ENCODE measurements at regions not wholly inside any gene's neighbourhood (a gene's known extent, or its start where the extent isn't known, plus 50 kb on each side); places are given as distances from the start of the nearest gene placed in this dataset.
"Not testable (repeated sequence)": the region's sequence is repeated elsewhere in the genome, so short reads cannot be mapped to it uniquely, and the experiment has no call there.

DNA sequence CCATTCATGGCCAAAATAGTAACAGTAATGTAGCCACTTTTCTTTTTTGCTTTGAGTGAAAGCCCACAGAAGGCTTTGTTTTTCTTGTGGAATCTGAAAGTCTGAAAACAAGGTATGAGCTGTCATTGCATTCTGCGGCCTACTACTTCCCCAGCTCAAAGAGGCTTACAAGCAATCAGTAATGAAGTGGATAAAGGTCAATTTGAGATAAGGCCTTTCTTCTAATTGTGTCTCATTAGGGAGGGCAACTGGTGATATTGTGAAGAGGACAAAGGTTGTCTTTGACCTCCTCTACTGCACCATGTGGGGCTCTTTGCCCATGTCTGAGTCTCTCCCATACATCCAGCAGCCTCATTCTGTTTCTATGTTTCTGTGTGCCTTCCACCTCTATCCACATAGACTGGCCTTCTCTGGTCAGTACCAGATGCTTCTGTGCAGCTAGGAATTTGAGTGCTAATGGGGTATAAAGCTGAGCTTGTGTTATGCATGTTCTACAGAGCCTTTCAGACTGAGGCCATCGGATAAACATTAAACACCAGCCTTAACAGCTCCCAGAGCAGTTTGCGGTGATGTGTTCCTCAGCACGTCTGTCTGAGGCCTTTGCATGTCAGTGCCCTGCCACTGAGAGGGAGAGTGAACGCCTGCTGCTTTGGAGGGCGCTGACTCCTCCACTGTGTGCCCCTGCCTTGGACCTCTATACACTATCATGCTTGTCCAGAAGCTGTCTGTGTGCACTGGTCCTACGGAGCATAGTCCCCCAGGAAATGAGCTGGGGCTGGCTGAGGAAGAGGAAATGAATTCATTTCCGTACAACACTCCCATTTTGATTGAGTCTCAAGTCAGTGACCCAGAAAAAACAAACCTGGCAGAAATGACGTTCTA lies 80.2 kb downstream of the SH2D1A start:
- no peak for FAIRE-seq

GRCh38 chrX:124433186-124433585 lies 86.8 kb downstream of the SH2D1A start:
- TF ChIP-seq POLR2A (IDR thresholded peaks at IDR 0.05; ENCODE audit: low read depth, low read length) (no peak), POLR2AphosphoS5 (IDR thresholded peaks at IDR 0.05; ENCODE audit: low read depth, low read length) (no peak), TAF1 (IDR thresholded peaks at IDR 0.05; ENCODE audit: borderline replicate concordance, low read depth, low read length) (no peak)
- DNase-seq (ENCODE audit: insufficient read length) (no peak), FAIRE-seq (no peak)

More for the DNA sequence above, 80.2 kb downstream of the SH2D1A start:
- no peak for TF ChIP-seq POLR2AphosphoS5 (IDR thresholded peaks at IDR 0.05; ENCODE audit: low read depth, low read length)
- TF ChIP-seq POLR2A (IDR thresholded peaks at IDR 0.05; ENCODE audit: low read depth, low read length): no peak
- no peak for TF ChIP-seq TAF1 (IDR thresholded peaks at IDR 0.05; ENCODE audit: borderline replicate concordance, low read depth, low read length)
- no peak for DNase-seq (ENCODE audit: insufficient read length)

- DNase-seq (ENCODE audit: insufficient read length) (no peak), FAIRE-seq (no peak)
- TF ChIP-seq POLR2AphosphoS5 (IDR thresholded peaks at IDR 0.05; ENCODE audit: low read depth, low read length) (no peak), POLR2A (IDR thresholded peaks at IDR 0.05; ENCODE audit: low read depth, low read length) (no peak), TAF1 (IDR thresholded peaks at IDR 0.05; ENCODE audit: borderline replicate concordance, low read depth, low read length) (no peak)
These were observed 89.3 kb downstream of the SH2D1A start for GRCh38 chrX:124435616-124436015.

- no peak for FAIRE-seq
- DNase-seq (ENCODE audit: insufficient read length): no peak
- TF ChIP-seq POLR2A (IDR thresholded peaks at IDR 0.05; ENCODE audit: low read depth, low read length) (no peak), POLR2AphosphoS5 (IDR thresholded peaks at IDR 0.05; ENCODE audit: low read depth, low read length) (no peak), TAF1 (IDR thresholded peaks at IDR 0.05; ENCODE audit: borderline replicate concordance, low read depth, low read length) (no peak)
These were observed 94.3 kb downstream of the SH2D1A start for GRCh38 chrX:124440695-124441094.

DNA sequence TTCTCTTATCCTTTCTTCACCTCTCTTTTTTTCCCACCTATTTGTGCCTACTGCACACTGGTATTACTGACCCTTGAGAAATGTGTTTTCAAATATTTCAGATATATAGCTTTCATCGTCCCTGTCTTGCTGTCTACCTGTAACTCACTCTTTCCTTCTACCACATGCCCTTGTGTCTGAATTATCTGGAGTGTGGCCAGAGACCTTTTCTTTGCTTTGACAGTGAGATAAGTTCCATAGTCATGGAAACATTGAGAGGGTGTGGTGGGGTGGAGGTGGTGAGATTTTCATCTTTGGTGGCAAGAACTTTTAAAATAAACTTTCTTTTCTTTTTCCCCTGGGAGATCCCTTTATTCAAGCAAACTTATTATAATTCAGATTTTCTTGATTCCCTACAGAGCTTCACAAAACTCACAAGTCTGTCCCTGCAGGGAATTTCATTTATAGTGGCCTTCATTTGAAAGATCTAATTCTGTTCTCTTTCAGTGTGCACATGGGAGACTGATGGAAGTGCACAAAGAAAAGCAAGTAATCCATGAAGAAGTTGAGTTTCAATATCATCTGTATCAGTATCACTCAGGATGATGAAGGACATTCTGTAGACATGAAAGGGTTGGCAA lies 95.7 kb downstream of the SH2D1A start:
- DNase-seq (ENCODE audit: insufficient read length): no peak
- no peak for TF ChIP-seq POLR2AphosphoS5 (IDR thresholded peaks at IDR 0.05; ENCODE audit: low read depth, low read length)
- TF ChIP-seq TAF1 (IDR thresholded peaks at IDR 0.05; ENCODE audit: borderline replicate concordance, low read depth, low read length): no peak
- no peak for FAIRE-seq

GRCh38 chrX:124455966-124456365 lies 109.6 kb downstream of the SH2D1A start:
- TF ChIP-seq TAF1 (IDR thresholded peaks at IDR 0.05; ENCODE audit: borderline replicate concordance, low read depth, low read length) (no peak), POLR2AphosphoS5 (IDR thresholded peaks at IDR 0.05; ENCODE audit: low read depth, low read length) (no peak), POLR2A (IDR thresholded peaks at IDR 0.05; ENCODE audit: low read depth, low read length) (no peak)
- DNase-seq (ENCODE audit: insufficient read length) (no peak), FAIRE-seq (no peak)

DNA sequence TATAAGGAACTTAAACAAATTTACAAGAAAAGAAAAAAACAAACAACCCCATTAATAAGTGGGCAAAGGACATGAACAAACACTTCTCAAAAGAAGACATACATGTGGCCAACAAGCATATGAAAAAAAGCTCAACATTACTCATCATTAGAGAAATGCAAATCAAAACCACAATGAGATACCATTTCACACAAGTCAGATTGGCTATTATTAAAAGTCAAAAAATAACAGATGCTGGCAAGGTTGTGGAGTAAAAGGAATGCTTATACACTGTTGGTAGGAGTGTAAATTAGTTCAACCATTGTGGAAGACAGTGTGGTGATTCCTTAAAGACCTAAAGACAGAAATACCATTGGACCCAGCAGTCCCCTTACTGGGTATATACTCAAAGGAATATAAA lies 113.5 kb downstream of the SH2D1A start:
- FAIRE-seq; DNase-seq (ENCODE audit: insufficient read length): not testable (repeated sequence)

DNA sequence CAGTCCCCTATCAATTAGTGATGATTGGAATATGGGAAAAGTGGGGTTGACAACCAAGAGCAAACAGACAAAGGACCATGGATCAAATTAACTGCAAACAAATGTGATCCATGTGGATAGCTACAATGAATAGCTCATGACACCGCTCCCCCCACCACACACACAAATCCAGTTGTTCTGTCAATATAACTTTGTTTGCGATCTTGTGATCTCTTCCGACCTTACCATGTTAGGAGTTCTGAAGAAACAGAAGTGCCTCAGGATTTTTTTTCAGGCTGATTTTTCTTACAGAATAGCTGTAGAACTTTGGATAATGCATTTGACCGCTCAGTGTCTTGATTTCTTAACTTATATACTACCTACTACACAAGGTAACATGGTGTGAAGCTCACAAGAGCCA lies 116.6 kb downstream of the SH2D1A start:
- TF ChIP-seq TAF1 (IDR thresholded peaks at IDR 0.05; ENCODE audit: borderline replicate concordance, low read depth, low read length) (no peak), POLR2AphosphoS5 (IDR thresholded peaks at IDR 0.05; ENCODE audit: low read depth, low read length) (no peak), POLR2A (IDR thresholded peaks at IDR 0.05; ENCODE audit: low read depth, low read length) (no peak)
- DNase-seq (ENCODE audit: insufficient read length) (no peak), FAIRE-seq (no peak)

DNA sequence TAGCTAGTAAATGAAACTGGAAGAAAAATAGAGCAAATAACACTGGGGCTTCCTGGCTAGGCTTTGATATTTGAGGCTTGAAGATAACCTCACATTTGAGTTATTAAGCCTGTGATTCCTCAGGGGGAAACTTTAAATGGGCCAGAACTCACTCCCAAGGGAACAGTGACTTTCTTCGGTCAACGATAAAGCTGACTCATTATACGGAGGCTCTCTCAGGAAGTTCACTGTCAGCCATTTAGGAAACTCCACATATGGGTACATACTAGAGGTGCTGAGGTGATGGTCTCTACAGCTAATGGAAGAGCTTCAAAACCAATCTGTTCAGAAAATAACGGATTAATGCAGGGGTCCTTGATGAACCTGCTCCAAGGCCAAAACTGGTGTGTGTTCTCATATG lies 120.8 kb downstream of the SH2D1A start:
- FAIRE-seq (no peak), DNase-seq (ENCODE audit: insufficient read length) (no peak)
- no peak for TF ChIP-seq POLR2AphosphoS5 (IDR thresholded peaks at IDR 0.05; ENCODE audit: low read depth, low read length)
- TF ChIP-seq POLR2A (IDR thresholded peaks at IDR 0.05; ENCODE audit: low read depth, low read length): no peak
- TF ChIP-seq TAF1 (IDR thresholded peaks at IDR 0.05; ENCODE audit: borderline replicate concordance, low read depth, low read length): no peak

- DNase-seq (ENCODE audit: insufficient read length) (no peak), FAIRE-seq (no peak)
- no peak for TF ChIP-seq POLR2A (IDR thresholded peaks at IDR 0.05; ENCODE audit: low read depth, low read length)
- TF ChIP-seq POLR2AphosphoS5 (IDR thresholded peaks at IDR 0.05; ENCODE audit: low read depth, low read length): no peak
- TF ChIP-seq TAF1 (IDR thresholded peaks at IDR 0.05; ENCODE audit: borderline replicate concordance, low read depth, low read length): no peak
These were observed 129.0 kb downstream of the SH2D1A start for GRCh38 chrX:124475358-124475757.

DNA sequence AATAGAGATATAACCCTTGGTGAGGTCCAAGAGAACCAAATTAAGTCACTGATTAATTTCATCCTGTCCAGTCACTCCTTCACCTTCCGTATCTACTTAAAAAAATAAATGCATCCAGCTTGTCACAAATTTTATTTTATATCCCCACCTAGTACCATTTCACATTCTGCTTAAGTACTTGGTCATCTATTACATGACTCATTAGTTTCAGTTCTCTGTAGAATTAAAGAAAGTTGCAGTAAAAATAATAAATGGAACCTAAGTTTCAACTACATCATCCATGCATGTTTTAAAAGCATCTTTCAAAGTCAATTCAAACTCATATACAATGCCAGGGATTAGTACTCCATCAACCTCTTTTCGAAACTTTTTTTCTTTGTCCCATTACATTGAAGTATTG lies 130.2 kb downstream of the SH2D1A start:
- no peak for FAIRE-seq
- TF ChIP-seq POLR2A (IDR thresholded peaks at IDR 0.05; ENCODE audit: low read depth, low read length) (no peak), POLR2AphosphoS5 (IDR thresholded peaks at IDR 0.05; ENCODE audit: low read depth, low read length) (no peak), TAF1 (IDR thresholded peaks at IDR 0.05; ENCODE audit: borderline replicate concordance, low read depth, low read length) (no peak)

DNA sequence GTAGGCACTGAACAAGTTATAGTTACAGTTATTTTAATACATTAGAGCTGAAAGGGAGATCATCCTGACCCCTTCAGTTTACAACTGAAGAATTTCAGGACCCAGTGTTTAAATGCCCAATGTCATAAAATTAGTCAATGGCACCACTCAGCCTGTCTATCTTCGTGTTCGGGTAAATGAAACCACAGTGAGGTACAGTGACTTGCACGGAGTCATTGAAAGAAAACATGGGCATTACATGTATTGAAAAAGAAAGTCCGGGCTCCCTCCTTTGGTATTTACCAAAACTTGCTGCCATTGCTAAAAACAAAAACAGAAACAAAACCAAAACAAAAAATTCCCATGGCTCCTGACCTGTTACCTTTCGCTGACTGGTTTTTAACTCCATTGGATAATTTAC lies 131.7 kb downstream of the SH2D1A start:
- TF ChIP-seq POLR2AphosphoS5 (IDR thresholded peaks at IDR 0.05; ENCODE audit: low read depth, low read length): no peak
- TF ChIP-seq TAF1 (IDR thresholded peaks at IDR 0.05; ENCODE audit: borderline replicate concordance, low read depth, low read length): no peak
- FAIRE-seq (no peak), DNase-seq (ENCODE audit: insufficient read length) (no peak)

More for the DNA sequence above, 130.2 kb downstream of the SH2D1A start:
- DNase-seq (ENCODE audit: insufficient read length): no peak

All from GM12892 (cell line).